LNCaP clone FGC (cell line): ENCODE measurements at regions not wholly inside any gene's neighbourhood (a gene's known extent, or its start where the extent isn't known, plus 50 kb on each side); places are given as distances from the start of the nearest gene placed in this dataset.

ENCODE experiments used
- DNase-seq: peaks from one replicate; pipeline ENCODE4 v3.0.0-alpha.2; 2011; ENCODE audit warnings: low read depth
- H3K4me3 ChIP-seq: 2 replicates; pipeline ENCODE4 v1.5.1; 2011; ENCODE audit warnings: mild to moderate bottlenecking, low read depth, low read length, control low read depth
- CTCF ChIP-seq: IDR thresholded peaks from 2 replicates; pipeline ENCODE4 v1.5.1; 2012; ENCODE audit warnings: mild to moderate bottlenecking; ENCODE audit not compliant: control insufficient read depth, insufficient read depth; ENCODE audit errors: extremely low read depth

DNA sequence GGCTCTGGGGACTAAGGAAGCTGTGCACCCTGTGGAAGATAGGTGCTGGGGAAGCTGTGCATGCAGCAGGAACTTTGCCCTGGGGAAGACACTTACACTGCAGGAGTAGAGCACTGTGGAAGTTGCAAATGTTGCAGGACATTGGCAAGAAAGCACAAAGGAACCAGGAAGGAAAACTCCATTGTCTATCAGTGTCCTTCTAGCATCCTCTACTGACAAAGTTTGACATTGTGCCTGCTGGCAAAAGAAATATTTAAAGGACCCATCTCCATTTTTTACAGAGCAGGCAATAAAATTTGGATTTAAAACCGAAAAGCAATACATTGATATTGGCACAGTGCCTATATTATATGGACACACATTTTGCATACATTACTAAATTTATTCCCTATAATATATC is 394.1 kb downstream of the PBX1 start:
- no peak overlapping the region for H3K4me3 ChIP-seq
- DNase-seq = no peak
- peak; percentile 35 for TF ChIP-seq CTCF

- no peak overlapping the region for H3K4me3 ChIP-seq
- no peak for TF ChIP-seq CTCF
- DNase-seq = no peak
Measured at GRCh38 chr1:164951508-164951907, 392.5 kb downstream of the PBX1 start.

- no peak for DNase-seq
- H3K4me3 ChIP-seq = no peak overlapping the region
- no peak for TF ChIP-seq CTCF
Measured at GRCh38 chr1:164950541-164950986, 391.6 kb downstream of the PBX1 start.

- no peak for DNase-seq
- H3K4me3 ChIP-seq = no peak overlapping the region
- no peak for TF ChIP-seq CTCF
Measured at GRCh38 chr1:164949771-164950471, 390.9 kb downstream of the PBX1 start.

DNA sequence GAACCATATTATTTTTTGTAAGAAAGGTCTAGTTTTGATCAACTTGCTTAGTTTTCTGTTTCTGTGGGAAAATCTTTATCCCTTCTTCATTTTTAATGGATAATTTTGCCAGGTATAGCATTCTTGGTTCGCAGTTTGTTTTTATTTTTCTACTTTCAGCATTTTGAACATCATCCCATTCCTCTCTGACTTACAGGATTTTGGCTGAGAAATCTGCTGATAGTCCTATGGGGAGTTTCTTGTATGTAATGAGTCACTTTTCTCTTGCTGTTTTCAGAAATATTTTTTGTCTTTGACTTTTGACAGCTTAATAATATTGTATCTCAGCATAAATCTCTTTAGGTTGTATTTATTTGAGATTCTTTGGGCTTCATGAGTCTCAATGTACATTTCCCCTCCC is 389.1 kb downstream of the PBX1 start:
- no peak for TF ChIP-seq CTCF
- DNase-seq = no peak
- H3K4me3 ChIP-seq = no peak overlapping the region

DNA sequence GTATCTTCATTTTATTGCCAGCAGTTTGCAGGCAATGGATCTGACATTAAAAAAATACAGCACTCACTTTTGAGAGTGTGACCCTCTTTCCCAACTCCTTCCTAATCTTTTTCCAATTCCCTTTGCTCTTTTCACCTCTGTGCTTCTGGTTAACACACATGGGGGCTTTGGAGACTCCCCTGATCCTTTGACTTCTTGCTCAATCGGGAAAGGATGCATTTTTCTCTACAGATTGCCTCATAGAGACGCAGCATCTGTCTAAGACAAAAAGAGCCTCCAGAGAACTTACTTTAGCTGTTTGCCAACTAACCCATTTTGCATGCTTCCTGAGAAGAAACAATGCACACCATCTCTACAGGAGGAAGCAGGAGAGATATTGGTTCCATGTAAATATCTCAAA is 378.3 kb downstream of the PBX1 start:
- no peak for DNase-seq
- no peak overlapping the region for H3K4me3 ChIP-seq
- no peak for TF ChIP-seq CTCF

DNA sequence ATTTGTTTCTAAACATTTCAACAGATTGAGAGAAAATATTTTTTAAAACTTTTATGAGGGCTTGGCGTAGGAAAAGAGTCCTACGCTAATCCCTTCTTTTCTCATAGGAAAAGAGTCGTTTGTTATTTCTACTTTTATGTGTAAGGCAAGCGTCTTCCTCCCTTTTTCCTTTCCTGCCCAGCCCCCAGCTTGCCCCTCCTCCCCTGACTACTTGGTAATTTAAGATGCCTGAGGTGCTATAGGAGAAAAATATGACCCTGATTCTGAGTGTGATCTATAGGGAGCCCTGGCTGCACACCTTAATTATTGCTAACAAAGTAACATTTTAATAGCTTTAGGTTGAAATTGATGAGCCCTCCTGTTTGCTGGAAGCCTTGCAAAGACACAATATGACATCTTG is 373.6 kb downstream of the PBX1 start:
- TF ChIP-seq CTCF = no peak
- DNase-seq = no peak
- no peak overlapping the region for H3K4me3 ChIP-seq
